SH-SY5Y (cell line): ENCODE measurements at regions not wholly inside any gene's neighbourhood (a gene's known extent, or its start where the extent isn't known, plus 50 kb on each side); places are given as distances from the start of the nearest gene placed in this dataset.

Experiments
- GATA2 ChIP-seq: IDR thresholded peaks from 2 replicates; pipeline ENCODE4 v1.6.1; 2011; ENCODE audit warnings: mild to moderate bottlenecking, low read depth, low read length
- GATA3 ChIP-seq: IDR thresholded peaks from 2 replicates; pipeline ENCODE4 v1.6.1; 2011; ENCODE audit warnings: low read depth, mild to moderate bottlenecking, low read length, moderate library complexity

DNA sequence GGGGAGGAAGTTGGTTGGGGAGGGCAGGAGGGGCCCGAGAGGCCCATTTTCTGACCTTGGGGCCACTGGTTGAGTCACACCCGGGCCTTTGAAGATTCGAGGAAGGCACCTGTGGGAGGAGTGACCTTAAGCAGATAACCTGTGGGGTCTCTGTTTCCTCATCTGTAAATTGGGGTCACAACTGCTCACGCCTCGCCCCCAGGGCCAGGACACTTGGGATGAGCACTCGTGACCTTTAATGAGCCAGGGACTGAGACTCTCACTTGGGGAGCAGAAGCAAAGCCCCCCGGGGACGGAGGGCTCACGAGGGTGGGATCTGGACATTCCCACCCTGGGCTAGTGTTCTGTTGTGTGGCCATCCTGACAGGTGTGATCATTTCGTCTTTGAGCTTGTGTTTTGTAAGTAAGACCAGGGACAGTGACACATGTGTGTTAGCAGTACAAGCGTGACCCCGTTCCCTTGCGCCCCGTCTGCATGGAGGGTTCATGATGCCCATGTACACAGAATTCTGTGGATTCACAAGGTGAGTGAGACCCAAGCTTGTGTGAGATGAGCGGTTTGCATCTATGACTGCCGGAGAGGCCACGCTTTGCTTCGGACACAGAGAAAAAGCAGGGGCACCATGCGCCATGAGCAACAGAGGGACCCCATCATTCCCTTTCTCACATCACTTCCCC is 79.3 kb upstream of the PMEPA1 start:
- no peak for TF ChIP-seq GATA2
- TF ChIP-seq GATA3 = no peak
